ENCODE measurements at regions not wholly inside any gene's neighbourhood (a gene's known extent, or its start where the extent isn't known, plus 50 kb on each side); places are given as distances from the start of the nearest gene placed in this dataset.

DNA sequence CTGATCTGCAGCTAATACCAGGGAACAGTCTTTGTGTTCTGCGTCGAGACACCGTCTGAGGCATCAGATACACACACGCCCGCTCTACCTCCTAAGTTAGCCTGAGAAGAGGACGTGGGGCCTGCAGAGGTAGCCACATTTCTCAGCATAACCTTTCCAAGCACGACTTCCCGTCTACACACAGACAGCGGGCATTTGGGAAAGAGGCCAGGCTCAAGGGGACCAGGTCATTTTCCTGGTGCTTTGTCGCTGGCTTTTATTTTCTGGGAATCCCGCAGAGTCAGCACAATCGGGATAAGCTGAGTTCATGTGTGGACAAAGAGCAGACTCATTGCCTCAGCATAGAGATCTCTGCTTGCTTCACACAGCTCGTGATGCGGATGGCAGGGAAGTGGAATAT, 72.5 kb upstream of the SMYD2 start:
- DNase-seq, result no peak

DNA sequence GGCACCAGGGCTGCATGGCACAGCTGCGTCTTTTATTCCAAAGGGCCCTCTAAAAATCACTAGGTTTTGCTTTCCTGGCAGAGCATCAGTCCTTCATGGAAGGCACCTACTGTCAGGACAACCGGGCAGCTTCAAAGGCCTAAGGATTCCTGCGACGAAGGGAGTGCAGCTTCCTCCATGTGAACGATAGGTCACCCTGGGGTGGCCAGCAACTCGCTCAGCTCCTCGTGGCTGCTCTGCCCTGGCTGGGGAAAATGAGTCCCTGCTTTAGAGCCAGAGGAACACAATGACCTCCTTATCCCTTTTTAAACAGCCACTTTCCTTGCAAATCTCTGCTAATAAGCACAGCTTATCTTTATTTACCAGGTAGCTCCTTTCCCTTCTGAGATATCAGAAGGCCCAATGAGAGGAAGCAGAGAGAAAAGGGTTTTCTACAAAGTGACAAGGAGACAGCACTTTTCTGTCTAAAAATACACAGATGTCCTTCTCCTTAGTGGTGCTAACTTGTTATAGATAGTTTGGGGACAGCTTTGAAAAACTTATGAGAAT, 71.6 kb upstream of the SMYD2 start:
- DNase-seq, result no peak

GRCh38 chr1:214213136-214213535, 67.8 kb upstream of the SMYD2 start:
- no peak for DNase-seq

- no peak for DNase-seq
Measured at GRCh38 chr1:214214851-214215250, 66.1 kb upstream of the SMYD2 start.

GRCh38 chr1:214215583-214215982, 65.4 kb upstream of the SMYD2 start:
- DNase-seq, result no peak

DNA sequence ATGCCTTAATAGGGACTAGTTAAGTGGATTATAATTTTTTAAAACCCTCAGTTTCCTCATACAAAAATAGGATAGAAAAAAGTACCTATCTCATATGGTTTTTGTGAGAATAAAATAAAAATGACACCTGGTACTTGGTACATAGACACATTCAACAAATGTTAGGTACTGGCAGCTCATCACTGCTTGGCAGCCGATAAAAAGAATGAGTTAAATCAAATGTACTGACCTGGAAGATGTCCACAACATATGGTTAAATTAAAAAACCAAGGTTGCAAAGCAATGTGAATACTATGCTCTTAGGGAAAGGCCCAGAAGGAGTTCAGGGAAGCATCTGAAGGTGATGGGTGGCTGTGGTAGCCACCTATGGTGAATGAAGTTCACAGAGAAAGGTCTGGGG, 64.9 kb upstream of the SMYD2 start:
- DNase-seq, result peak; percentile 19

GRCh38 chr1:214216779-214217178, 64.2 kb upstream of the SMYD2 start:
- DNase-seq, result no peak

DNA sequence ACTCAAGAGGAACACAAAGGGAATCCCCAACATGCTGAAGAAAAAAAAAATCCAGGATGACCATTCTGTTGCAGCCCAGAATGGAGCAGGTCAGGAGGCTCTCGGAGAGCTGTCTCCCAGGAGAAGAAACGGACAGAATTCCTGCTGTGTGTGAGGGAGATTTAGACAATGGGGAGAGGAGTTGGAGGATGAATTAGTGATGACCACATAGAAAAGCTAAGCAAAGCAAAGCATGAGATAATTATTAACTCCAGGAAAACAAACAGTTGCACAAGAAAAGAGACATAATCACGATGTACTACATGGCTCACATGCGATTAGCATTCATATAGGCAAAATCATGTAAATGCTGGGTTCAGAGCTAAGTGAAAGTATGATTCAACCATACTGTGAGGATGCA, 61.1 kb upstream of the SMYD2 start:
- DNase-seq, result no peak

- DNase-seq, result no peak
Measured at GRCh38 chr1:214220891-214221290, 60.1 kb upstream of the SMYD2 start.

GRCh38 chr1:214224611-214225354, 56.2 kb upstream of the SMYD2 start:
- no peak for DNase-seq

DNA sequence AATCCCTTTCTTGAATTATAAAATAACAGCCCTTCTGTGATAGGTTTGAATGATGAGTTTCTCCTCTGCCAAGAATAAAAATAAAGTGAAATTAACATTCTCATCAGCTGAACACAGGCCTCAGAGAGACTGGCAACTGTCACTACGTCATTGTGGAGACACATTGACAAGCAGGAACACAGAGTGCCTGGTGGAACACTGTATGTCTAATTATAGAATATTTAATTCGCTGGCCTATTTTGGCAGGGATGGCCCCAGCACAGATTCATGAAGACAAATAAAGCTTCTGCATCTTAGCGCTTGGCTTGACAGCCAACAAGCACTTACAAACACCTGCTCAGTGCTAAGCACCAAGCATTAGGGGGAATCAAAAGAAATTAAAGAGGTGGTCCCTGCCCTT, 52.0 kb upstream of the SMYD2 start:
- DNase-seq, result peak; percentile 55

DNA sequence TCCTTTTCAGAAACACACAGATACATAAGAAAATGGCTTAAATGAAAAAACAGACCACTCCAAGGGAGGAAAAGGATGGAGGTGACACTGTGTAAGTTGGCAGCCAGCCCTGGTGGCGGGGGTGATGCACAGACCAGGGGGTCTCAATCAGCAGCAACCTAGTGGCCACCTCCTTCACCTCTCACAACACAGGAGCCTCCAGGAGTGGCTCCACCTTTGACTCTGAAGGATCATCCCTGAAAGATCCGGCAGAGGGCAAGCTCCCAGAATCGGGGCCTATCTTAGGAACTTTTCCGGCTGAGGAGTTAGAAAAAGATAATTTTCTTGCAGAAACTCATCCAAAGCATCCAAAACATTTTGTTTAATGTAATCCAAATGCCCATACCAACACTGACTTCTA, 51.2 kb upstream of the SMYD2 start:
- DNase-seq, result no peak
